ENCODE measurements at regions not wholly inside any gene's neighbourhood (a gene's known extent, or its start where the extent isn't known, plus 50 kb on each side); places are given as distances from the start of the nearest gene placed in this dataset.

GRCh38 chr2:122737429-122738077 is 982.1 kb downstream of the TSN start:
- Mint-ChIP-seq H3K4me3 (ENCODE audit: unreplicated experiment) (no peak overlapping the region), H3K27ac (ENCODE audit: unreplicated experiment) (no peak overlapping the region), H3K9me3 (ENCODE audit: low read depth) (peaks cover 6% of the 10 kb centered on the region), H3K4me1 (ENCODE audit: low read depth) (peaks cover 33% of the 10 kb centered on the region), H3K27me3 (ENCODE audit: low read depth) (peaks cover 18% of the 10 kb centered on the region), H3K36me3 (ENCODE audit: low read depth) (no peaks in the 10 kb centered on the region)
- TF ChIP-seq CTCF (IDR thresholded peaks at IDR 0.05): no peak
- no peak for DNase-seq (ENCODE audit: low spot score)

- Mint-ChIP-seq H3K36me3 (ENCODE audit: low read depth) (no peaks in the 10 kb centered on the region), H3K27me3 (ENCODE audit: low read depth) (peaks cover 20% of the 10 kb centered on the region), H3K4me1 (ENCODE audit: low read depth) (peaks cover 25% of the 10 kb centered on the region), H3K9me3 (ENCODE audit: low read depth) (peaks cover 6% of the 10 kb centered on the region), H3K27ac (ENCODE audit: unreplicated experiment) (no peak overlapping the region), H3K4me3 (ENCODE audit: unreplicated experiment) (no peak overlapping the region)
- no peak for TF ChIP-seq CTCF (IDR thresholded peaks at IDR 0.05)
- no peak for DNase-seq (ENCODE audit: low spot score)
Measured at GRCh38 chr2:122739732-122740593, 984.5 kb downstream of the TSN start.

GRCh38 chr2:122740594-122740948 is 985.1 kb downstream of the TSN start:
- Mint-ChIP-seq H3K4me1 (ENCODE audit: low read depth) (peaks cover 19% of the 10 kb centered on the region), H3K27ac (ENCODE audit: unreplicated experiment) (no peak overlapping the region), H3K27me3 (ENCODE audit: low read depth) (peaks cover 20% of the 10 kb centered on the region), H3K9me3 (ENCODE audit: low read depth) (peaks cover 6% of the 10 kb centered on the region), H3K4me3 (ENCODE audit: unreplicated experiment) (no peak overlapping the region), H3K36me3 (ENCODE audit: low read depth) (no peaks in the 10 kb centered on the region)
- DNase-seq (ENCODE audit: low spot score): no peak
- TF ChIP-seq CTCF (IDR thresholded peaks at IDR 0.05): no peak

- H3K9me3 Mint-ChIP-seq (ENCODE audit: low read depth): peaks cover 6% of the 10 kb centered on the region
- peaks cover 20% of the 10 kb centered on the region for H3K27me3 Mint-ChIP-seq (ENCODE audit: low read depth)
- no peak for TF ChIP-seq CTCF (IDR thresholded peaks at IDR 0.05)
- H3K4me1 Mint-ChIP-seq (ENCODE audit: low read depth): peaks cover 12% of the 10 kb centered on the region
- no peak overlapping the region for H3K27ac Mint-ChIP-seq (ENCODE audit: unreplicated experiment)
- no peak overlapping the region for H3K4me3 Mint-ChIP-seq (ENCODE audit: unreplicated experiment)
- H3K36me3 Mint-ChIP-seq (ENCODE audit: low read depth): no peaks in the 10 kb centered on the region
- DNase-seq (ENCODE audit: low spot score): no peak
Measured at GRCh38 chr2:122741403-122741802, 986.0 kb downstream of the TSN start.

GRCh38 chr2:122743021-122743675 is 987.7 kb downstream of the TSN start:
- Mint-ChIP-seq H3K27me3 (ENCODE audit: low read depth) (peaks cover 20% of the 10 kb centered on the region), H3K27ac (ENCODE audit: unreplicated experiment) (no peak overlapping the region), H3K4me3 (ENCODE audit: unreplicated experiment) (no peak overlapping the region)

More at GRCh38 chr2:122743021-122743675, 987.7 kb downstream of the TSN start:
- no peak for DNase-seq (ENCODE audit: low spot score)
- no peak for TF ChIP-seq CTCF (IDR thresholded peaks at IDR 0.05)
- Mint-ChIP-seq H3K4me1 (ENCODE audit: low read depth) (peaks cover 2% of the 10 kb centered on the region), H3K36me3 (ENCODE audit: low read depth) (no peaks in the 10 kb centered on the region), H3K9me3 (ENCODE audit: low read depth) (peaks cover 2% of the 10 kb centered on the region)

Data from chondrocyte (in vitro differentiated cells).